NCI-H128 (cell line): ENCODE measurements at regions not wholly inside any gene's neighbourhood (a gene's known extent, or its start where the extent isn't known, plus 50 kb on each side); places are given as distances from the start of the nearest gene placed in this dataset.

Experiments
- DNase-seq: peaks from one replicate; lab custom pipeline; 2025; ENCODE audit not compliant: unreplicated experiment; lab: John Stamatoyannopoulos, UW

- no peak for DNase-seq
These were observed 516.9 kb downstream of the GLRX3 start for GRCh38 chr10:130652964-130653578.

GRCh38 chr10:130654726-130655125 is 518.5 kb downstream of the GLRX3 start:
- DNase-seq: no peak

GRCh38 chr10:130655313-130656186 is 519.4 kb downstream of the GLRX3 start:
- DNase-seq: no peak

- DNase-seq: no peak
These were observed 520.0 kb downstream of the GLRX3 start for GRCh38 chr10:130656187-130656575.

- no peak for DNase-seq
These were observed 520.5 kb downstream of the GLRX3 start for GRCh38 chr10:130656582-130657133.

GRCh38 chr10:130658687-130659290 is 522.6 kb downstream of the GLRX3 start:
- DNase-seq: no peak

- DNase-seq: no peak
These were observed 523.3 kb downstream of the GLRX3 start for GRCh38 chr10:130659528-130659927.

- DNase-seq: no peak
These were observed 524.1 kb downstream of the GLRX3 start for GRCh38 chr10:130660266-130660665.

- no peak for DNase-seq
These were observed 525.2 kb downstream of the GLRX3 start for GRCh38 chr10:130661419-130661818.

GRCh38 chr10:130662775-130663174 is 526.6 kb downstream of the GLRX3 start:
- no peak for DNase-seq

GRCh38 chr10:130664526-130664925 is 528.3 kb downstream of the GLRX3 start:
- DNase-seq: no peak

GRCh38 chr10:130666215-130666614 is 530.0 kb downstream of the GLRX3 start:
- DNase-seq: no peak

- no peak for DNase-seq
These were observed 550.6 kb downstream of the GLRX3 start for GRCh38 chr10:130686689-130687300.

- DNase-seq: no peak
These were observed 551.4 kb downstream of the GLRX3 start for GRCh38 chr10:130687566-130687965.

- DNase-seq: no peak
These were observed 553.8 kb downstream of the GLRX3 start for GRCh38 chr10:130689743-130690626.

GRCh38 chr10:130691776-130692175 is 555.6 kb downstream of the GLRX3 start:
- DNase-seq: no peak

- DNase-seq: no peak
These were observed 560.7 kb downstream of the GLRX3 start for GRCh38 chr10:130696870-130697269.

GRCh38 chr10:130707389-130707979 is 571.3 kb downstream of the GLRX3 start:
- no peak for DNase-seq

GRCh38 chr10:130708465-130709070 is 572.4 kb downstream of the GLRX3 start:
- no peak for DNase-seq

GRCh38 chr10:130709415-130709814 is 573.2 kb downstream of the GLRX3 start:
- DNase-seq: no peak
